ENCODE measurements at regions not wholly inside any gene's neighbourhood (a gene's known extent, or its start where the extent isn't known, plus 50 kb on each side); places are given as distances from the start of the nearest gene placed in this dataset.

GRCh38 chr3:18061737-18062656, 319.6 kb upstream of the TBC1D5 start (continued):
- TF ChIP-seq ZNF462 (CRISPR knock-in tag; IDR thresholded peaks at IDR 0.05), result no peak

- Histone ChIP-seq H3K4me2 (no peak overlapping the region), H3K9me2 (ENCODE audit: insufficient read depth) (peaks cover 5% of the 10 kb centered on the region; the same call in 1 of the 2 replicates), H2AFZ (no peak overlapping the region), H3K79me2 (replicated peaks; ENCODE audit: insufficient read depth) (no peaks in the 10 kb centered on the region), H3K27ac (ENCODE audit: low read depth) (no peak overlapping the region), H3K4me1 (ENCODE audit: insufficient read depth) (no peaks in the 10 kb centered on the region), H4K20me1 (replicated peaks; ENCODE audit: insufficient read depth) (no peaks in the 10 kb centered on the region), H3F3A (replicated peaks; ENCODE audit: low read depth) (no peaks in the 10 kb centered on the region), H3K27me3 (ENCODE audit: insufficient read depth) (no peaks in the 10 kb centered on the region), H3K4me3 (no peak overlapping the region), H3K36me3 (ENCODE audit: insufficient read depth) (no peaks in the 10 kb centered on the region)
- H3K36me3 Mint-ChIP-seq (ENCODE audit: low read depth), result no peaks in the 10 kb centered on the region; the same call in 1 of the 3 replicates
- H3K9me3 Mint-ChIP-seq, result peaks cover 5% of the 10 kb centered on the region; the same call in 2 of the 3 replicates
- no peak overlapping the region for H3K4me3 Mint-ChIP-seq
- no peaks in the 10 kb centered on the region for H3K4me1 Mint-ChIP-seq
- ATAC-seq (no peak), DNase-seq (ENCODE audit: low spot score) (no peak)
- H3K27ac Mint-ChIP-seq, result no peak overlapping the region
- H3K27me3 Mint-ChIP-seq (ENCODE audit: insufficient read depth, low read depth, poor library complexity), result no peaks in the 10 kb centered on the region
- TF ChIP-seq CREB1 (CRISPR knock-in tag; IDR thresholded peaks at IDR 0.05; ENCODE audit: low read depth), result no peak
- no peak for TF ChIP-seq ETS1 (IDR thresholded peaks at IDR 0.05)
- no peak for TF ChIP-seq CTCF (conservative IDR thresholded peaks at IDR 0.05; ENCODE audit: low read depth in 2 of 2)
- no peak for TF ChIP-seq JUNB (IDR thresholded peaks at IDR 0.05; ENCODE audit: unreplicated experiment)
These were observed 316.2 kb upstream of the TBC1D5 start for GRCh38 chr3:18058666-18059065.
